WI38 (cell line): ENCODE measurements at regions not wholly inside any gene's neighbourhood (a gene's known extent, or its start where the extent isn't known, plus 50 kb on each side); places are given as distances from the start of the nearest gene placed in this dataset.
"Not testable (repeated sequence)": the region's sequence is repeated elsewhere in the genome, so short reads cannot be mapped to it uniquely, and the experiment has no call there.

Experiments
- H3K4me3 ChIP-seq: 2 replicates; pipeline ENCODE4 v1.5.1; 2011; ENCODE audit warnings: low read depth, mild to moderate bottlenecking, control low read depth, low read length
- CTCF ChIP-seq: IDR thresholded peaks from 2 replicates; pipeline ENCODE4 v1.5.1; 2012; ENCODE audit warnings: low read depth, mild to moderate bottlenecking, control low read depth, low read length

GRCh38 chr1:72379072-72379471, 96.7 kb upstream of the NEGR1 start:
- TF ChIP-seq CTCF, result no peak

GRCh38 chr1:72375226-72375625, 92.9 kb upstream of the NEGR1 start:
- H3K4me3 ChIP-seq, result no peak overlapping the region
- TF ChIP-seq CTCF, result no peak

More at GRCh38 chr1:72379072-72379471, 96.7 kb upstream of the NEGR1 start:
- H3K4me3 ChIP-seq, result no peak overlapping the region

GRCh38 chr1:72371259-72372035, 89.1 kb upstream of the NEGR1 start:
- TF ChIP-seq CTCF, result no peak
- H3K4me3 ChIP-seq, result no peak overlapping the region

GRCh38 chr1:72370836-72371235, 88.5 kb upstream of the NEGR1 start:
- H3K4me3 ChIP-seq, result not testable (repeated sequence)

- TF ChIP-seq CTCF, result no peak
- H3K4me3 ChIP-seq, result no peak overlapping the region
These were observed 86.9 kb upstream of the NEGR1 start for GRCh38 chr1:72369069-72369757.

GRCh38 chr1:72366466-72366865, 84.1 kb upstream of the NEGR1 start:
- no peak for TF ChIP-seq CTCF
- no peak overlapping the region for H3K4me3 ChIP-seq

- no peak for TF ChIP-seq CTCF
- H3K4me3 ChIP-seq, result no peak overlapping the region
These were observed 83.4 kb upstream of the NEGR1 start for GRCh38 chr1:72365693-72366092.
